ENCODE measurements at regions not wholly inside any gene's neighbourhood (a gene's known extent, or its start where the extent isn't known, plus 50 kb on each side); places are given as distances from the start of the nearest gene placed in this dataset.

DNA sequence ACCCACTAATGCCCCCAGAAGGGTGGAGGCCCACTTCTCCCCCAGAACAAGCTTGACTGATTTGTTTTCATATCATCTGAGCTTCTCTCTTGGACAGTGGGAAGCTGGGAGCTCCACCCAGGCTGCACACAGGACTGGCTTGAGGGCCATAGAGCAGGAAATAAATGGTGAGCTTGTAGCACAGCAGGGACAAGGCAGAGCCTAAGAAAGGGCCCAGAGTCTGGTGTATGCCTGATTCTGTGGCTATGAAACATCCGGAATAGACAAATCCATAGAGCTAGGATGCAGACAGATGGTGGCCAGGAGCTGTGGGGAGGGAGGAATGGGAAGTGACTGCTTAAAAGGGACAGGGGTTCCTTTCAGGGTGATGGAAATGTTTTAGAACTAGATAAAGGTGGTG lies 79.0 kb downstream of the ARL6IP4 start:
- TF ChIP-seq, protein P1, sequence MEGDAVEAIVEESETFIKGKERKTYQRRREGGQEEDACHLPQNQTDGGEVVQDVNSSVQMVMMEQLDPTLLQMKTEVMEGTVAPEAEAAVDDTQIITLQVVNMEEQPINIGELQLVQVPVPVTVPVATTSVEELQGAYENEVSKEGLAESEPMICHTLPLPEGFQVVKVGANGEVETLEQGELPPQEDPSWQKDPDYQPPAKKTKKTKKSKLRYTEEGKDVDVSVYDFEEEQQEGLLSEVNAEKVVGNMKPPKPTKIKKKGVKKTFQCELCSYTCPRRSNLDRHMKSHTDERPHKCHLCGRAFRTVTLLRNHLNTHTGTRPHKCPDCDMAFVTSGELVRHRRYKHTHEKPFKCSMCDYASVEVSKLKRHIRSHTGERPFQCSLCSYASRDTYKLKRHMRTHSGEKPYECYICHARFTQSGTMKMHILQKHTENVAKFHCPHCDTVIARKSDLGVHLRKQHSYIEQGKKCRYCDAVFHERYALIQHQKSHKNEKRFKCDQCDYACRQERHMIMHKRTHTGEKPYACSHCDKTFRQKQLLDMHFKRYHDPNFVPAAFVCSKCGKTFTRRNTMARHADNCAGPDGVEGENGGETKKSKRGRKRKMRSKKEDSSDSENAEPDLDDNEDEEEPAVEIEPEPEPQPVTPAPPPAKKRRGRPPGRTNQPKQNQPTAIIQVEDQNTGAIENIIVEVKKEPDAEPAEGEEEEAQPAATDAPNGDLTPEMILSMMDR (IDR thresholded peaks at IDR 0.05; ENCODE audit: insufficient read depth, low read depth, low read length), result no peak
- no peak for TF ChIP-seq EZH2 (IDR thresholded peaks at IDR 0.05; ENCODE audit: insufficient read depth, low read length)

All from astrocyte (in vitro differentiated cells and primary cell).